ENCODE measurements at regions not wholly inside any gene's neighbourhood (a gene's known extent, or its start where the extent isn't known, plus 50 kb on each side); places are given as distances from the start of the nearest gene placed in this dataset.

GRCh38 chr1:184218458-184219075 is 167.0 kb downstream of the TSEN15 start:
- TF ChIP-seq CTCF (conservative IDR thresholded peaks at IDR 0.05), result no peak
- no peak for TF ChIP-seq ZFX (IDR thresholded peaks at IDR 0.05)

Measured in C4-2B (cell line).